Activated CD8-positive, alpha-beta memory T cell treated with anti-CD3 and anti-CD28 coated beads for 4 hours (primary cell): ENCODE measurements at regions not wholly inside any gene's neighbourhood (a gene's known extent, or its start where the extent isn't known, plus 50 kb on each side); places are given as distances from the start of the nearest gene placed in this dataset.
"Not testable (repeated sequence)": the region's sequence is repeated elsewhere in the genome, so short reads cannot be mapped to it uniquely, and the experiment has no call there.

Experiments
- DNase-seq, 2 donors: peaks; one replicate each; pipeline ENCODE4 v3.0.0-alpha.2; 2020; ENCODE audit warnings: low read depth in 2 of 2

GRCh38 chr20:22818636-22819035 lies 216.5 kb upstream of the SSTR4 start:
- no peak for DNase-seq

GRCh38 chr20:22819112-22819511 lies 216.0 kb upstream of the SSTR4 start:
- DNase-seq: no peak

- no peak for DNase-seq
Observed at GRCh38 chr20:22819784-22820183, 215.3 kb upstream of the SSTR4 start.

GRCh38 chr20:22821081-22821727 lies 213.9 kb upstream of the SSTR4 start:
- no peak for DNase-seq

GRCh38 chr20:22821796-22822195 lies 213.3 kb upstream of the SSTR4 start:
- DNase-seq: no peak

- DNase-seq: no peak
Observed at GRCh38 chr20:22823119-22823518, 212.0 kb upstream of the SSTR4 start.

GRCh38 chr20:22824077-22824476 lies 211.0 kb upstream of the SSTR4 start:
- no peak for DNase-seq

GRCh38 chr20:22825076-22825475 lies 210.0 kb upstream of the SSTR4 start:
- DNase-seq: no peak

- no peak for DNase-seq
Observed at GRCh38 chr20:22825546-22825945, 209.6 kb upstream of the SSTR4 start.

- DNase-seq: no peak
Observed at GRCh38 chr20:22826306-22827230, 208.5 kb upstream of the SSTR4 start.

- DNase-seq: no peak
Observed at GRCh38 chr20:22827916-22828315, 207.2 kb upstream of the SSTR4 start.

GRCh38 chr20:22829356-22829755 lies 205.8 kb upstream of the SSTR4 start:
- no peak for DNase-seq

GRCh38 chr20:22830138-22830537 lies 205.0 kb upstream of the SSTR4 start:
- no peak for DNase-seq

GRCh38 chr20:22830715-22831114 lies 204.4 kb upstream of the SSTR4 start:
- DNase-seq: not testable (repeated sequence)

- DNase-seq: no peak
Observed at GRCh38 chr20:22833851-22834250, 201.3 kb upstream of the SSTR4 start.

- DNase-seq: no peak
Observed at GRCh38 chr20:22834651-22835256, 200.4 kb upstream of the SSTR4 start.

GRCh38 chr20:22836211-22836610 lies 198.9 kb upstream of the SSTR4 start:
- DNase-seq: no peak

- DNase-seq: no peak
Observed at GRCh38 chr20:22836877-22837276, 198.2 kb upstream of the SSTR4 start.

GRCh38 chr20:22838001-22838400 lies 197.1 kb upstream of the SSTR4 start:
- no peak for DNase-seq

GRCh38 chr20:22841846-22842245 lies 193.3 kb upstream of the SSTR4 start:
- no peak for DNase-seq

- no peak for DNase-seq
Observed at GRCh38 chr20:22842793-22843192, 192.3 kb upstream of the SSTR4 start.

- DNase-seq: no peak
Observed at GRCh38 chr20:22844959-22845358, 190.2 kb upstream of the SSTR4 start.

GRCh38 chr20:22846863-22847262 lies 188.2 kb upstream of the SSTR4 start:
- no peak for DNase-seq
